ENCODE measurements at regions not wholly inside any gene's neighbourhood (a gene's known extent, or its start where the extent isn't known, plus 50 kb on each side); places are given as distances from the start of the nearest gene placed in this dataset.

GRCh38 chr2:58914733-58915505, 673.8 kb upstream of the FANCL start:
- TF ChIP-seq EZH2 (IDR thresholded peaks at IDR 0.05; ENCODE audit: insufficient read depth, poor library complexity, severe bottlenecking) (no peak), EZH2phosphoT487 (IDR thresholded peaks at IDR 0.05; ENCODE audit: insufficient read depth, low read depth) (no peak)

All from GM23248 (cell line).